ENCODE measurements at regions not wholly inside any gene's neighbourhood (a gene's known extent, or its start where the extent isn't known, plus 50 kb on each side); places are given as distances from the start of the nearest gene placed in this dataset.

GRCh38 chrX:69379412-69379811 lies 124.7 kb upstream of the NALF2 start:
- no peaks in the 10 kb centered on the region for H3K27me3 ChIP-seq (replicated peaks; ENCODE audit: insufficient read depth)
- DNase-seq (ENCODE audit: low spot score) = no peak
- no peaks in the 10 kb centered on the region for H3K4me1 ChIP-seq (ENCODE audit: control insufficient read depth in 1 of 2, low read depth in 2 of 2)
- no peak overlapping the region for H3K4me3 ChIP-seq
- ATAC-seq (ENCODE audit: insufficient number of reproducible peaks, low FRiP score, low read depth) = no peak
- no peaks in the 10 kb centered on the region for H3K9me3 ChIP-seq
- TF ChIP-seq, protein P1, sequence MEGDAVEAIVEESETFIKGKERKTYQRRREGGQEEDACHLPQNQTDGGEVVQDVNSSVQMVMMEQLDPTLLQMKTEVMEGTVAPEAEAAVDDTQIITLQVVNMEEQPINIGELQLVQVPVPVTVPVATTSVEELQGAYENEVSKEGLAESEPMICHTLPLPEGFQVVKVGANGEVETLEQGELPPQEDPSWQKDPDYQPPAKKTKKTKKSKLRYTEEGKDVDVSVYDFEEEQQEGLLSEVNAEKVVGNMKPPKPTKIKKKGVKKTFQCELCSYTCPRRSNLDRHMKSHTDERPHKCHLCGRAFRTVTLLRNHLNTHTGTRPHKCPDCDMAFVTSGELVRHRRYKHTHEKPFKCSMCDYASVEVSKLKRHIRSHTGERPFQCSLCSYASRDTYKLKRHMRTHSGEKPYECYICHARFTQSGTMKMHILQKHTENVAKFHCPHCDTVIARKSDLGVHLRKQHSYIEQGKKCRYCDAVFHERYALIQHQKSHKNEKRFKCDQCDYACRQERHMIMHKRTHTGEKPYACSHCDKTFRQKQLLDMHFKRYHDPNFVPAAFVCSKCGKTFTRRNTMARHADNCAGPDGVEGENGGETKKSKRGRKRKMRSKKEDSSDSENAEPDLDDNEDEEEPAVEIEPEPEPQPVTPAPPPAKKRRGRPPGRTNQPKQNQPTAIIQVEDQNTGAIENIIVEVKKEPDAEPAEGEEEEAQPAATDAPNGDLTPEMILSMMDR (IDR thresholded peaks at IDR 0.05) = no peak
- H3K27ac ChIP-seq = no peak overlapping the region
- no peaks in the 10 kb centered on the region for H3K36me3 ChIP-seq

- no peaks in the 10 kb centered on the region for H3K27me3 ChIP-seq (replicated peaks; ENCODE audit: insufficient read depth)
- H3K4me3 ChIP-seq = no peak overlapping the region
- H3K4me1 ChIP-seq (ENCODE audit: control insufficient read depth in 1 of 2, low read depth in 2 of 2) = no peaks in the 10 kb centered on the region
- TF ChIP-seq, protein P1 (IDR thresholded peaks at IDR 0.05) = no peak
- H3K27ac ChIP-seq = no peak overlapping the region
- DNase-seq (ENCODE audit: low spot score) (no peak), ATAC-seq (ENCODE audit: insufficient number of reproducible peaks, low FRiP score, low read depth) (no peak)
- H3K9me3 ChIP-seq = no peaks in the 10 kb centered on the region
- H3K36me3 ChIP-seq = no peaks in the 10 kb centered on the region
Observed at GRCh38 chrX:69374569-69374968, 129.6 kb upstream of the NALF2 start.

DNA sequence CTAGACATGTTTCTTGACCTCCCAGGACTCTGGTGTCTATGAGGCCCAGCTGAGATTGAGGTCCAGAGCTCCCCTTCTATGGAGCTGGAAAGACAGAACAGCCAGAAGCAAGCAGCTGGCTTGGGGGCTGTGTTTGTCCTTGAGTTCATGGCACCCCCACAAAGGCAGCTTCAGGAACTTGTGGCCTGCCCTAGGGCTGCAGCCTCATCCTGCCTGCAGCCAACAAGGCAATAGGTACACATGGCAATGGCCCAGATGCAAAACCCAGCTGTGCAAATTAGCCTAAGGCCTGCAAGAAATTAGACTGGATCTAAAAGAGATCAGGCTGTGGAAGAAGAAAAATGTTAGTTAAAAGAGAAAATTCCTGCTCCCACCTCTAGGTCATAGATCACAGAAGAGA lies 131.7 kb upstream of the NALF2 start:
- TF ChIP-seq, protein P1 (IDR thresholded peaks at IDR 0.05) = no peak
- H3K9me3 ChIP-seq = no peaks in the 10 kb centered on the region
- H3K4me3 ChIP-seq = no peak overlapping the region
- no peak for DNase-seq (ENCODE audit: low spot score)
- ATAC-seq (ENCODE audit: insufficient number of reproducible peaks, low FRiP score, low read depth) = no peak
- H3K36me3 ChIP-seq = no peaks in the 10 kb centered on the region
- H3K4me1 ChIP-seq (ENCODE audit: control insufficient read depth in 1 of 2, low read depth in 2 of 2) = no peaks in the 10 kb centered on the region
- H3K27ac ChIP-seq = no peak overlapping the region
- no peaks in the 10 kb centered on the region for H3K27me3 ChIP-seq (replicated peaks; ENCODE audit: insufficient read depth)

DNA sequence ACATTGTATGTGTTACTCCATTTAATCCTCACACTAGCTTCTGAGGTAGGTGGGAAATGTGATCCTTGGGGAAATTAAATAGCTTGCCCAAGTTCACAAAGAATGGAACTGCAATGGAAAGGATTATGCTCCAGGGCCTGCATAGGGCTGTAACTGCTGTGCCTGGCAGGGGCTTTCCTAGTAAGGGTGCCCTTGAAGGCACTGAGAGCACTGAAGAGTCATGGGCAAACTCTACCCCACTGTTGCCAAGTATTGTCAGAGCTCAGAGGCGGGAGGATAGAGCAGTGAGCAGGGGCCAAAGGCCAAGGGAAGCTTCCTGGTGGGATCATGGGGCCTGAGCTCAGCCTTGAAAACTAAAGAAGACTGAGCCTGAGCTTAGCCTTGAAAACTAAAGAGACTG lies 133.0 kb upstream of the NALF2 start:
- DNase-seq (ENCODE audit: low spot score) (no peak), ATAC-seq (ENCODE audit: insufficient number of reproducible peaks, low FRiP score, low read depth) (no peak)
- TF ChIP-seq, protein P1 (IDR thresholded peaks at IDR 0.05) = no peak
- Histone ChIP-seq H3K36me3 (no peaks in the 10 kb centered on the region), H3K27ac (no peak overlapping the region), H3K27me3 (replicated peaks; ENCODE audit: insufficient read depth) (no peaks in the 10 kb centered on the region), H3K9me3 (no peaks in the 10 kb centered on the region), H3K4me3 (no peak overlapping the region), H3K4me1 (ENCODE audit: control insufficient read depth in 1 of 2, low read depth in 2 of 2) (no peaks in the 10 kb centered on the region)

DNA sequence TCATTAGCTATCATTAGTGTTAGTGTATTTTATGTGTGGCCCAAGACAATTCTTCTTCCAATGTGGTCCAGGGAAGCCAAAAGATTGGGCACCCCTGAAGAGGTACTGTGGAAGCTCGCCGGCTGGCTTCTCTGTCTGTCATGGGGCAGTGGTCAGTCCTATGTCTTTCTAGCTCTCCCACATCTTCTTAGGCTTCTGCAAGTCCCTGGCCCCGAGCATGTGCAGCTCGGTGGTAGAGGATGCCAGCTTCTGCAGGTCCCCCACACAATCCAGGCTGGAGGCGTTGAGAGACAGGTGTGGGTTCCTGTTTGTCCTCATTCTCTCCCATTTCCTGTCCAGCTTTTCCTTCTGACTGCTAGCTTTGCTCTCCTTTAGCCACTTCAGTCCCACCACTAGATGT lies 134.1 kb upstream of the NALF2 start:
- Histone ChIP-seq H3K27me3 (replicated peaks; ENCODE audit: insufficient read depth) (no peaks in the 10 kb centered on the region), H3K9me3 (no peaks in the 10 kb centered on the region), H3K27ac (no peak overlapping the region), H3K4me1 (ENCODE audit: control insufficient read depth in 1 of 2, low read depth in 2 of 2) (no peaks in the 10 kb centered on the region), H3K4me3 (no peak overlapping the region), H3K36me3 (no peaks in the 10 kb centered on the region)
- TF ChIP-seq, protein P1 (IDR thresholded peaks at IDR 0.05) = no peak
- ATAC-seq (ENCODE audit: insufficient number of reproducible peaks, low FRiP score, low read depth) (no peak), DNase-seq (ENCODE audit: low spot score) (no peak)

Measured in thoracic aorta (tissue), 2 donors.